Common myeloid progenitor, CD34-positive (primary cell): ENCODE measurements at regions not wholly inside any gene's neighbourhood (a gene's known extent, or its start where the extent isn't known, plus 50 kb on each side); places are given as distances from the start of the nearest gene placed in this dataset.

Experiments
- CTCF ChIA-PET: fragments of 350-600 bp; sonication (Branson Sonifier 250); formaldehyde crosslinking; loops from one replicate; lab custom pipeline; 2021; ENCODE audit warnings: antibody characterized with exemption; lab: Charles Lee
- POLR2A ChIA-PET: fragments of 350-600 bp; sonication (Branson Sonifier 250); formaldehyde crosslinking; loops from one replicate; lab custom pipeline; 2021; ENCODE audit warnings: antibody characterized with exemption; lab: Charles Lee
- DNase-seq, 3 donors: peaks; one replicate each; pipeline versions ENCODE4 v3.0.0 to v3.0.0-alpha.2; 2013
- H3K27ac ChIP-seq, 2 experiments: 1 replicate in 1 of 2; 2 replicates in 1 of 2; pipeline ENCODE4 v1.7.0; 2013; ENCODE audit warnings: inconsistent platforms in 2 of 2, low read length in 2 of 2, mild to moderate bottlenecking in 2 of 2, low read depth in 1 of 2, moderate library complexity in 1 of 2; ENCODE audit not compliant: severe bottlenecking in 2 of 2, insufficient read depth in 1 of 2, poor library complexity in 1 of 2
- H3K27me3 ChIP-seq, 5 experiments: replicated peaks in 2 of 5; 1 replicate in 3 of 5; 2 replicates in 2 of 5; pipeline versions ENCODE4 v1.6.1 to v1.7.0; 2013; ENCODE audit warnings: low read length in 4 of 5, mild to moderate bottlenecking in 2 of 5, moderate library complexity in 2 of 5, inconsistent platforms in 1 of 5; ENCODE audit not compliant: insufficient read depth in 5 of 5, control insufficient read depth in 4 of 5
- H3K36me3 ChIP-seq, 4 experiments: 1 replicate in 2 of 4; 2 replicates in 2 of 4; pipeline versions ENCODE4 v1.6.1 to v1.7.0; 2013; ENCODE audit warnings: low read length in 3 of 4, control low read depth in 1 of 4, mild to moderate bottlenecking in 1 of 4; ENCODE audit not compliant: control insufficient read depth in 4 of 4, insufficient read depth in 4 of 4
- H3K4me1 ChIP-seq, 4 experiments: 1 replicate in 3 of 4; 2 replicates in 1 of 4; pipeline versions ENCODE4 v1.6.1 to v1.7.1; 2013; ENCODE audit warnings: low read length in 3 of 4, mild to moderate bottlenecking in 3 of 4, control low read depth in 1 of 4, inconsistent platforms in 1 of 4, moderate library complexity in 1 of 4; ENCODE audit not compliant: control insufficient read depth in 4 of 4, insufficient read depth in 4 of 4; ENCODE audit errors: control extremely low read depth in 1 of 4
- H3K4me3 ChIP-seq, 7 experiments: 1 replicate in 4 of 7; 2 replicates in 3 of 7; pipeline versions ENCODE4 v1.5.1 to v1.7.0; 2013; ENCODE audit warnings: mild to moderate bottlenecking in 7 of 7, low read length in 6 of 7, moderate library complexity in 6 of 7, inconsistent platforms in 2 of 7, low read depth in 2 of 7, control low read depth in 1 of 7; ENCODE audit not compliant: insufficient read depth in 4 of 7, control insufficient read depth in 1 of 7; ENCODE audit errors: extremely low read depth in 1 of 7
- H3K9me3 ChIP-seq, 5 experiments: 1 replicate in 4 of 5; 2 replicates in 1 of 5; pipeline versions ENCODE4 v1.6.1 to v1.7.1; 2013; ENCODE audit warnings: low read length in 4 of 5, mild to moderate bottlenecking in 2 of 5, inconsistent platforms in 1 of 5, low read depth in 1 of 5, moderate library complexity in 1 of 5; ENCODE audit not compliant: control insufficient read depth in 4 of 5, insufficient read depth in 2 of 5; ENCODE audit errors: control extremely low read depth in 1 of 5
- WGBS: methylation state at CpG from one replicate; pipeline ENCODE4 v1.1.5; 2013; ENCODE audit not compliant: insufficient coverage; 5-methylcytosine and 5-hydroxymethylcytosine counted together

GRCh38 chr14:48670939-48671338 is 915.2 kb downstream of the RPS29 start:
- WGBS = 89% methylated on average over 4 of the region's 4 CpGs
- H3K4me1 ChIP-seq = no peaks in the 10 kb centered on the region
- POLR2A ChIA-PET = no interaction called here
- DNase-seq = no peak
- no peak overlapping the region for H3K4me3 ChIP-seq
- H3K36me3 ChIP-seq = no peaks in the 10 kb centered on the region
- CTCF ChIA-PET = no interaction called here
- no peaks in the 10 kb centered on the region for H3K9me3 ChIP-seq
- no peak overlapping the region for H3K27ac ChIP-seq
- H3K27me3 ChIP-seq = no peaks in the 10 kb centered on the region

- no peak for DNase-seq
- Histone ChIP-seq H3K4me1 (no peaks in the 10 kb centered on the region), H3K27ac (no peak overlapping the region), H3K9me3 (peaks cover 0 to 1% (median 0%) of the 10 kb centered on the region in 5 experiments), H3K4me3 (no peak overlapping the region), H3K36me3 (no peaks in the 10 kb centered on the region), H3K27me3 (no peaks in the 10 kb centered on the region)
- POLR2A ChIA-PET = no interaction called here
- CTCF ChIA-PET = no interaction called here
- WGBS = 84% methylated on average over 2 of the region's 3 CpGs
Observed at GRCh38 chr14:48665077-48665784, 920.9 kb downstream of the RPS29 start.

- no peak overlapping the region for H3K27ac ChIP-seq
- no CpG with 5 or more reads among the region's 1 CpG for WGBS
- no peak for DNase-seq
- no peak overlapping the region for H3K4me3 ChIP-seq
- H3K36me3 ChIP-seq = no peaks in the 10 kb centered on the region
- CTCF ChIA-PET = no interaction called here
- H3K27me3 ChIP-seq = no peaks in the 10 kb centered on the region
- no peaks in the 10 kb centered on the region for H3K9me3 ChIP-seq
- POLR2A ChIA-PET = no interaction called here
- H3K4me1 ChIP-seq = no peaks in the 10 kb centered on the region
Observed at GRCh38 chr14:48643241-48643640, 942.9 kb downstream of the RPS29 start.

GRCh38 chr14:48628870-48629269 is 953.5 kb upstream of the MDGA2 start:
- Histone ChIP-seq H3K27ac (no peak overlapping the region), H3K36me3 (no peaks in the 10 kb centered on the region), H3K4me1 (no peaks in the 10 kb centered on the region), H3K27me3 (no peaks in the 10 kb centered on the region), H3K9me3 (no peaks in the 10 kb centered on the region), H3K4me3 (no peak overlapping the region)
- ChIA-PET POLR2A (no interaction called here), CTCF (interaction anchor here (1.0 kb wide), 1 partner anchor 15 kb away, joined by 3 read pairs; no protein-coding TSS in a partner anchor)
- DNase-seq = no peak

GRCh38 chr14:48622980-48623379 is 947.6 kb upstream of the MDGA2 start:
- Histone ChIP-seq H3K36me3 (no peaks in the 10 kb centered on the region), H3K27me3 (no peaks in the 10 kb centered on the region), H3K4me1 (no peaks in the 10 kb centered on the region), H3K27ac (no peak overlapping the region), H3K4me3 (no peak overlapping the region), H3K9me3 (no peaks in the 10 kb centered on the region)
- no peak for DNase-seq
- ChIA-PET POLR2A (no interaction called here), CTCF (no interaction called here)
- no CpG with 5 or more reads among the region's 1 CpG for WGBS

- Histone ChIP-seq H3K36me3 (no peaks in the 10 kb centered on the region), H3K27me3 (no peaks in the 10 kb centered on the region), H3K4me1 (no peaks in the 10 kb centered on the region), H3K9me3 (no peaks in the 10 kb centered on the region), H3K27ac (no peak overlapping the region), H3K4me3 (no peak overlapping the region)
- ChIA-PET CTCF (no interaction called here), POLR2A (no interaction called here)
- DNase-seq = no peak
- 43% methylated on average over 1 of the region's 1 CpG for WGBS
Observed at GRCh38 chr14:48618057-48618456, 942.7 kb upstream of the MDGA2 start.

- CTCF ChIA-PET = no interaction called here
- no peak overlapping the region for H3K27ac ChIP-seq
- no peaks in the 10 kb centered on the region for H3K9me3 ChIP-seq
- H3K4me3 ChIP-seq = no peak overlapping the region
- no peaks in the 10 kb centered on the region for H3K27me3 ChIP-seq
- 80% methylated on average over 4 of the region's 6 CpGs for WGBS
- POLR2A ChIA-PET = no interaction called here
- H3K4me1 ChIP-seq = no peaks in the 10 kb centered on the region
- DNase-seq = no peak
- no peaks in the 10 kb centered on the region for H3K36me3 ChIP-seq
Observed at GRCh38 chr14:48616931-48617330, 941.5 kb upstream of the MDGA2 start.
